OCI-LY7 (cell line): ENCODE measurements at regions not wholly inside any gene's neighbourhood (a gene's known extent, or its start where the extent isn't known, plus 50 kb on each side); places are given as distances from the start of the nearest gene placed in this dataset.

ENCODE experiments used
- BruUV-seq: library from RNA; stranded (reverse); fragments of 400-500 nt; replicated peaks from 2 replicates; lab custom pipeline; 2021; lab: Mats Ljungman, UMichigan
- CTCF ChIA-PET: fragments of 300-600 bp; sonication (Branson Sonifier 250); formaldehyde crosslinking; loops from one replicate; lab custom pipeline; 2022; ENCODE audit warnings: antibody characterized with exemption; ENCODE audit not compliant: unreplicated experiment; lab: Charles Lee
- POLR2A ChIA-PET: fragments of 300-600 bp; sonication (Branson Sonifier 250); formaldehyde crosslinking; loops from one replicate; lab custom pipeline; 2022; ENCODE audit warnings: antibody characterized with exemption; lab: Charles Lee
- DNase-seq: peaks from one replicate; pipeline ENCODE4 v3.0.0-alpha.2; 2015; ENCODE audit warnings: low spot score
- H2AFZ ChIP-seq: fragments of 200-600 bp; sonication (generic), shearing (Covaris generic); 2 replicates; pipeline ENCODE4 v1.6.1; 2014; ENCODE audit warnings: mild to moderate bottlenecking, antibody characterized with exemption, low read length, moderate library complexity
- H3K27ac ChIP-seq: fragments of 200-600 bp; sonication (generic); 2 replicates; pipeline ENCODE4 v1.5.1; 2014; ENCODE audit warnings: mixed run types, low read depth, mild to moderate bottlenecking, moderate library complexity, low read length, inconsistent platforms; ENCODE audit not compliant: poor library complexity, severe bottlenecking
- H3K36me3 ChIP-seq: fragments of 200-600 bp; sonication (generic); 2 replicates; pipeline ENCODE4 v1.6.1; 2014; ENCODE audit warnings: mild to moderate bottlenecking, antibody characterized with exemption, low read length, moderate library complexity, mixed read lengths; ENCODE audit not compliant: insufficient read depth
- H3K4me1 ChIP-seq: fragments of 200-600 bp; sonication (generic); 2 replicates; pipeline ENCODE4 v1.5.1; 2014; ENCODE audit warnings: mild to moderate bottlenecking, low read length; ENCODE audit not compliant: insufficient read depth, poor library complexity, severe bottlenecking
- H3K4me2 ChIP-seq: fragments of 200-600 bp; sonication (generic); 2 replicates; pipeline ENCODE4 v1.6.1; 2014; ENCODE audit warnings: mild to moderate bottlenecking, low read length
- H3K4me3 ChIP-seq: fragments of 200-600 bp; sonication (generic); 2 replicates; pipeline ENCODE4 v1.5.1; 2014; ENCODE audit warnings: mild to moderate bottlenecking, low read depth, low read length; ENCODE audit not compliant: poor library complexity, severe bottlenecking
- H3K79me2 ChIP-seq: fragments of 200-600 bp; sonication (generic); 2 replicates; pipeline ENCODE4 v1.6.1; 2016; ENCODE audit warnings: low read depth, mild to moderate bottlenecking, low read length, moderate library complexity, mixed read lengths; ENCODE audit not compliant: insufficient read depth
- H3K9me2 ChIP-seq: fragments of 200-600 bp; sonication (generic); 2 replicates; pipeline ENCODE4 v1.6.1; 2016; ENCODE audit warnings: mild to moderate bottlenecking, low read length, mixed read lengths; ENCODE audit not compliant: insufficient read depth
- H3K9me3 ChIP-seq: fragments of 200-600 bp; sonication (generic); 2 replicates; pipeline ENCODE4 v1.6.1; 2014; ENCODE audit warnings: mild to moderate bottlenecking, mixed run types, low read length, mixed read lengths
- H4K20me1 ChIP-seq: fragments of 200-600 bp; sonication (generic); 2 replicates; pipeline ENCODE4 v1.6.1; 2014; ENCODE audit warnings: mild to moderate bottlenecking, antibody characterized with exemption, low read length, moderate library complexity, mixed read lengths; ENCODE audit not compliant: insufficient read depth
- CTCF ChIP-seq: fragments of 200-600 bp; sonication (generic); conservative IDR thresholded peaks from 2 replicates; pipeline ENCODE4 v1.5.1; 2014; ENCODE audit warnings: mild to moderate bottlenecking, antibody characterized with exemption, low read length, moderate library complexity, mixed read lengths
- EZH2phosphoT487 ChIP-seq: fragments of 200-600 bp; sonication (generic); IDR thresholded peaks from 2 replicates; pipeline ENCODE4 v1.6.1; 2018; ENCODE audit warnings: low read depth, borderline replicate concordance, mild to moderate bottlenecking, mixed run types, antibody characterized with exemption, low read length, moderate library complexity, mixed read lengths
- intact Hi-C: fragments of 100-400 bp; cut with micrococcal nuclease; formaldehyde crosslinking; loops from one replicate; pipeline ENCODE4 v1.10.0; 2022; ENCODE audit not compliant: unreplicated experiment

GRCh38 chr12:87117526-87117925 is 861.3 kb upstream of the MGAT4C start:
- no peaks in the 10 kb centered on the region for H3K36me3 ChIP-seq
- H3K9me2 ChIP-seq, result no peaks in the 10 kb centered on the region
- no peak overlapping the region for H3K4me2 ChIP-seq
- H3K4me3 ChIP-seq, result no peak overlapping the region
- BruUV-seq, result no TSS peak
- POLR2A ChIA-PET, result no interaction called here
- no peaks in the 10 kb centered on the region for H4K20me1 ChIP-seq
- CTCF ChIA-PET, result no interaction called here
- no peak overlapping the region for H2AFZ ChIP-seq
- no peaks in the 10 kb centered on the region for H3K79me2 ChIP-seq
- intact Hi-C loops, result no loop called here
- TF ChIP-seq EZH2phosphoT487 (no peak), CTCF (no peak)
- H3K9me3 ChIP-seq, result no peaks in the 10 kb centered on the region
- DNase-seq, result no peak
- H3K4me1 ChIP-seq, result no peaks in the 10 kb centered on the region
- no peak overlapping the region for H3K27ac ChIP-seq

- Histone ChIP-seq H3K27ac (no peak overlapping the region), H3K4me3 (no peak overlapping the region), H3K9me2 (no peaks in the 10 kb centered on the region), H3K4me1 (no peaks in the 10 kb centered on the region), H3K36me3 (no peaks in the 10 kb centered on the region), H3K9me3 (no peaks in the 10 kb centered on the region), H3K4me2 (no peak overlapping the region), H4K20me1 (no peaks in the 10 kb centered on the region), H3K79me2 (no peaks in the 10 kb centered on the region), H2AFZ (no peak overlapping the region)
- intact Hi-C loops, result no loop called here
- TF ChIP-seq EZH2phosphoT487, result no peak
- TF ChIP-seq CTCF, result no peak
- POLR2A ChIA-PET, result no interaction called here
- BruUV-seq, result no TSS peak
- DNase-seq, result no peak
- CTCF ChIA-PET, result no interaction called here
These were observed 860.6 kb upstream of the MGAT4C start for GRCh38 chr12:87116780-87117179.

GRCh38 chr12:87112571-87113345 is 856.6 kb upstream of the MGAT4C start:
- H3K4me1 ChIP-seq, result no peaks in the 10 kb centered on the region
- H3K9me2 ChIP-seq, result no peaks in the 10 kb centered on the region
- no peaks in the 10 kb centered on the region for H4K20me1 ChIP-seq
- POLR2A ChIA-PET, result no interaction called here
- no peak for DNase-seq
- no peaks in the 10 kb centered on the region for H3K9me3 ChIP-seq
- TF ChIP-seq EZH2phosphoT487 (no peak), CTCF (no peak)
- no peaks in the 10 kb centered on the region for H3K79me2 ChIP-seq
- H3K36me3 ChIP-seq, result no peaks in the 10 kb centered on the region
- CTCF ChIA-PET, result no interaction called here
- intact Hi-C loops, result no loop called here
- no peak overlapping the region for H3K4me2 ChIP-seq
- H3K4me3 ChIP-seq, result no peak overlapping the region
- no peak overlapping the region for H2AFZ ChIP-seq
- no peak overlapping the region for H3K27ac ChIP-seq
- BruUV-seq, result no TSS peak
